ENCODE measurements at regions not wholly inside any gene's neighbourhood (a gene's known extent, or its start where the extent isn't known, plus 50 kb on each side); places are given as distances from the start of the nearest gene placed in this dataset.

DNA sequence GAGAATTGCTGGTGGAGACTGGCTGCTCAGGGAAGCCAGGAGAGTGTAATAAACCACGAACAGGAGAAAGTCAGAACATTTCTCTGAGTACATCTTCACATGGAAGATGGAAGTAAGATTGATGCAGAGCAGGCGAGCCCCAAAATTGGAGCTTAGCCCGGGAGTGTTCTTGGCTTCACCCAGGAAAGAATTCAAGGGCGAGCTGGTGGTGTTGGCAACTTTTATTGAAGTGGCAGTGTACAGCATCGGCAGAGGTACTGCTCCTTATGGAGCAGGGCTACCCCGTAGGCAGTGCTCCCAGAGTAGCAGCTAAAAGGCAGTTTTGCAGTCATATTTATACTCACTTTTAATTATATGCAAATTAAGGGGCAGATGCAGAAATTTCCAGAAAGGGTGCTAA, 281.4 kb upstream of the MEX3C start:
- Histone ChIP-seq H4K20me1 (ENCODE audit: insufficient read depth, low read length) (no peaks in the 10 kb centered on the region), H3K36me3 (replicated peaks; ENCODE audit: low read depth, low read length) (no peaks in the 10 kb centered on the region), H3K79me2 (ENCODE audit: low read length) (no peaks in the 10 kb centered on the region), H2AFZ (ENCODE audit: low read depth, low read length) (no peak overlapping the region), H3K27me3 (ENCODE audit: low read depth, low read length) (no peaks in the 10 kb centered on the region), H3K9ac (ENCODE audit: low read length) (no peak overlapping the region), H3K9me3 (ENCODE audit: insufficient read depth, low read length) (no peaks in the 10 kb centered on the region), H3K27ac (ENCODE audit: low read length) (no peak overlapping the region), H3K4me1 (ENCODE audit: low read length) (no peaks in the 10 kb centered on the region), H3K4me2 (ENCODE audit: low read length) (no peak overlapping the region), H3K4me3 (ENCODE audit: low read length) (no peak overlapping the region)
- TF ChIP-seq, protein P1, sequence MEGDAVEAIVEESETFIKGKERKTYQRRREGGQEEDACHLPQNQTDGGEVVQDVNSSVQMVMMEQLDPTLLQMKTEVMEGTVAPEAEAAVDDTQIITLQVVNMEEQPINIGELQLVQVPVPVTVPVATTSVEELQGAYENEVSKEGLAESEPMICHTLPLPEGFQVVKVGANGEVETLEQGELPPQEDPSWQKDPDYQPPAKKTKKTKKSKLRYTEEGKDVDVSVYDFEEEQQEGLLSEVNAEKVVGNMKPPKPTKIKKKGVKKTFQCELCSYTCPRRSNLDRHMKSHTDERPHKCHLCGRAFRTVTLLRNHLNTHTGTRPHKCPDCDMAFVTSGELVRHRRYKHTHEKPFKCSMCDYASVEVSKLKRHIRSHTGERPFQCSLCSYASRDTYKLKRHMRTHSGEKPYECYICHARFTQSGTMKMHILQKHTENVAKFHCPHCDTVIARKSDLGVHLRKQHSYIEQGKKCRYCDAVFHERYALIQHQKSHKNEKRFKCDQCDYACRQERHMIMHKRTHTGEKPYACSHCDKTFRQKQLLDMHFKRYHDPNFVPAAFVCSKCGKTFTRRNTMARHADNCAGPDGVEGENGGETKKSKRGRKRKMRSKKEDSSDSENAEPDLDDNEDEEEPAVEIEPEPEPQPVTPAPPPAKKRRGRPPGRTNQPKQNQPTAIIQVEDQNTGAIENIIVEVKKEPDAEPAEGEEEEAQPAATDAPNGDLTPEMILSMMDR (IDR thresholded peaks at IDR 0.05; ENCODE audit: low read depth, low read length), result no peak
- no peak for TF ChIP-seq EZH2phosphoT487 (IDR thresholded peaks at IDR 0.05; ENCODE audit: low read depth)

DNA sequence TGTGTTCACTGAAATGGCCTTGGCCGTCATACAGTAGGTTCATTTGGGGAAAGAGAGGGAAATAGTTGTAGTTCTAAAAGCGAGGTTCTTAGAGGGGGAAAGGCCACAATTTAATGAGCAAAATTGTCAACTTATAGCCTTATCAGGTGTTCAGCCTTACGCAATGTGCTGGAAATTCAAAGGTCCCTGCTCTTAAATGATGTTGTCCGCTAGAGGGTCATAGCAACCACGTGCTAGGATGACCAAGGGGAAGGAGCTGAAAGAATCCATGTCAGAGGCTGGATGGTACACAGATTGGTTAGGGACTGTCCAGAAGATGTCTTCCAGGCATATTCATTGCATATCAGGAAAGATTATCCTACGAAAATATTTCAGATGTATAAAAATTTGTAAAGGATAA, 282.3 kb upstream of the MEX3C start:
- H3K36me3 ChIP-seq (replicated peaks; ENCODE audit: low read depth, low read length), result no peaks in the 10 kb centered on the region
- H4K20me1 ChIP-seq (ENCODE audit: insufficient read depth, low read length), result no peaks in the 10 kb centered on the region
- no peaks in the 10 kb centered on the region for H3K9me3 ChIP-seq (ENCODE audit: insufficient read depth, low read length)
- no peak overlapping the region for H2AFZ ChIP-seq (ENCODE audit: low read depth, low read length)
- no peak for TF ChIP-seq EZH2phosphoT487 (IDR thresholded peaks at IDR 0.05; ENCODE audit: low read depth)
- TF ChIP-seq, protein P1 (IDR thresholded peaks at IDR 0.05; ENCODE audit: low read depth, low read length), result no peak
- no peaks in the 10 kb centered on the region for H3K27me3 ChIP-seq (ENCODE audit: low read depth, low read length)
- no peak overlapping the region for H3K9ac ChIP-seq (ENCODE audit: low read length)
- no peaks in the 10 kb centered on the region for H3K79me2 ChIP-seq (ENCODE audit: low read length)
- no peaks in the 10 kb centered on the region for H3K4me1 ChIP-seq (ENCODE audit: low read length)
- no peak overlapping the region for H3K4me3 ChIP-seq (ENCODE audit: low read length)
- no peak overlapping the region for H3K4me2 ChIP-seq (ENCODE audit: low read length)
- no peak overlapping the region for H3K27ac ChIP-seq (ENCODE audit: low read length)

DNA sequence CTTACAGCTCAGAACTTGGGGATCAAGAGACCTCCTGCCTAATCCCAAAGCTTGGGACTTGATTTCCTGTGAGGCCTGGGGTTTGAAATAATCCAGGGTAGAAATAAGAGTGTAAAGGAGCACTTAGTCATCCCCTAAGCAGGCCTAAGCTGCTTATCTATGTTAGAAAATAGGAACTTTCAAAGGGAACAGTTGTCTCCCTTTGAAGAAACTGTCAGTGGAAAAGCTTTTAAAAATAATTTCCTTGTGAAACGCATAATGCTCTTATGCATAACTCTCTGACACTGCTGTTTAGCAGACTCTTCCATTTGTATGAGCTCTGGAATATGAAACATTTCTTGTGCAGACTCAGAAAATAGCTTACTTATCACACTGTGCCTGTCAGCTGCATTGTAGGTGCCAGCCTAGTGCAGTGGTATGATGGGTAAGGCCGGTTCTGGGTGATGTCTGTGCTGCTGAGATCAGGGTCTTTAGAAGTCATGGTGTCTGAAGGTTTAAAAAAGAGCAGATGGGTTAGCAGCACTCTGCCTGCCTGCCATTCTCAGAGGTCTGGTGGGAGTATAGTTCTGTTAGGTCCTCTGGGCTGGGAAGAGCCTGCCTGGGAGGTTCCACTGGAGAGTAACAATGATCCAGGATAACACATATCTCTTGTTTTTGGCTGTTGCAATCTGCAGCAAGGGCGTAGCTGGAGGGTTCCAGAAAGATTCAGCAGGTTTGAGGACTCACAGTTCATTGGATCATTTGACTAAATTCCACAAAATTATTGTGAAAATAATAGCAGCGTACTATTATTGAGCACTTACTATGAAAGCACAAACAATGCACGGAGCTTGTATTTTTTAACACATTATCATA, 283.2 kb upstream of the MEX3C start:
- no peak overlapping the region for H2AFZ ChIP-seq (ENCODE audit: low read depth, low read length)
- no peak overlapping the region for H3K4me3 ChIP-seq (ENCODE audit: low read length)
- H3K9ac ChIP-seq (ENCODE audit: low read length), result no peak overlapping the region
- no peaks in the 10 kb centered on the region for H3K27me3 ChIP-seq (ENCODE audit: low read depth, low read length)
- H3K9me3 ChIP-seq (ENCODE audit: insufficient read depth, low read length), result no peaks in the 10 kb centered on the region
- no peaks in the 10 kb centered on the region for H3K4me1 ChIP-seq (ENCODE audit: low read length)
- no peaks in the 10 kb centered on the region for H4K20me1 ChIP-seq (ENCODE audit: insufficient read depth, low read length)
- TF ChIP-seq EZH2phosphoT487 (IDR thresholded peaks at IDR 0.05; ENCODE audit: low read depth), result no peak
- TF ChIP-seq, protein P1 (IDR thresholded peaks at IDR 0.05; ENCODE audit: low read depth, low read length), result no peak
- no peaks in the 10 kb centered on the region for H3K36me3 ChIP-seq (replicated peaks; ENCODE audit: low read depth, low read length)
- H3K27ac ChIP-seq (ENCODE audit: low read length), result no peak overlapping the region
- no peak overlapping the region for H3K4me2 ChIP-seq (ENCODE audit: low read length)
- no peaks in the 10 kb centered on the region for H3K79me2 ChIP-seq (ENCODE audit: low read length)

DNA sequence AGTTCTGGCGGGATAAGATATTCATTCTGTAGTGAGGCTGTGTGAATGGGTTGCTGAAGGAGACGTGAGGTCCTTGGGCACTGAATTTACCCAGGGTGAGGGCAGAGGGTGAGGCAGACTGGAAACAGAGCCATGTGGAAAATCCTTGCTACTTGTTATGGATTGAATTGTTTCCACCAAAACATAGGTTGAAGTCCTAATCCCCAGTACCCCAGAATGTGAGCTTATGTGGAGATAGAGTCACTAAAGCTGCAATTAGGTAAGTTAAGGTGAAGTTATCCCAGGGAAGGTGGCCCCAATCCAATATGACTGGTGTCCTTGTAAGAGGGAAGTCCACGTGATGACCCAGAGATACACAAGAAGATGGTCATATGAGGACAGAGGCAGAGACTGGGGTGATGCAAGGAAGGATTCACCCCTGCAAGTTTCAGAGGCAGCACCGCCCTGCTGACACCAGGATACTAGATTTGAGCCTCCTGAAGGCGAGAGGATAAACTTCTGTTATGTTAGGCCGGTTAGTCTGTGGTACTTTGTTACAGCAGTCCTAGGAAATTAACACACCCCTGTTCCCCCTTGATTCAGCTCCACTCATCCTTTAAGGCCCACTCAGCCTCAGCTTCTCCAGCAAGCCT, 289.4 kb upstream of the MEX3C start:
- H3K9me3 ChIP-seq (ENCODE audit: insufficient read depth, low read length), result no peaks in the 10 kb centered on the region
- H3K27ac ChIP-seq (ENCODE audit: low read length), result no peak overlapping the region
- no peaks in the 10 kb centered on the region for H3K4me1 ChIP-seq (ENCODE audit: low read length)
- H2AFZ ChIP-seq (ENCODE audit: low read depth, low read length), result no peak overlapping the region
- TF ChIP-seq, protein P1 (IDR thresholded peaks at IDR 0.05; ENCODE audit: low read depth, low read length), result no peak
- TF ChIP-seq EZH2phosphoT487 (IDR thresholded peaks at IDR 0.05; ENCODE audit: low read depth), result no peak
- no peak overlapping the region for H3K4me3 ChIP-seq (ENCODE audit: low read length)
- no peak overlapping the region for H3K9ac ChIP-seq (ENCODE audit: low read length)
- H3K27me3 ChIP-seq (ENCODE audit: low read depth, low read length), result no peaks in the 10 kb centered on the region
- no peaks in the 10 kb centered on the region for H3K79me2 ChIP-seq (ENCODE audit: low read length)
- no peaks in the 10 kb centered on the region for H3K36me3 ChIP-seq (replicated peaks; ENCODE audit: low read depth, low read length)
- no peaks in the 10 kb centered on the region for H4K20me1 ChIP-seq (ENCODE audit: insufficient read depth, low read length)
- no peak overlapping the region for H3K4me2 ChIP-seq (ENCODE audit: low read length)
